Inflammatory macrophage treated with lipopolysaccharide for 4 hours (primary cell): ENCODE measurements at regions not wholly inside any gene's neighbourhood (a gene's known extent, or its start where the extent isn't known, plus 50 kb on each side); places are given as distances from the start of the nearest gene placed in this dataset.

Source experiments
- DNase-seq: peaks from one replicate; pipeline ENCODE4 v3.0.0-alpha.2; 2020

GRCh38 chr9:129469988-129470316 lies 150.9 kb downstream of the C9orf50 start:
- no peak for DNase-seq

- DNase-seq = no peak
Observed at GRCh38 chr9:129469188-129469987, 151.5 kb downstream of the C9orf50 start.

DNA sequence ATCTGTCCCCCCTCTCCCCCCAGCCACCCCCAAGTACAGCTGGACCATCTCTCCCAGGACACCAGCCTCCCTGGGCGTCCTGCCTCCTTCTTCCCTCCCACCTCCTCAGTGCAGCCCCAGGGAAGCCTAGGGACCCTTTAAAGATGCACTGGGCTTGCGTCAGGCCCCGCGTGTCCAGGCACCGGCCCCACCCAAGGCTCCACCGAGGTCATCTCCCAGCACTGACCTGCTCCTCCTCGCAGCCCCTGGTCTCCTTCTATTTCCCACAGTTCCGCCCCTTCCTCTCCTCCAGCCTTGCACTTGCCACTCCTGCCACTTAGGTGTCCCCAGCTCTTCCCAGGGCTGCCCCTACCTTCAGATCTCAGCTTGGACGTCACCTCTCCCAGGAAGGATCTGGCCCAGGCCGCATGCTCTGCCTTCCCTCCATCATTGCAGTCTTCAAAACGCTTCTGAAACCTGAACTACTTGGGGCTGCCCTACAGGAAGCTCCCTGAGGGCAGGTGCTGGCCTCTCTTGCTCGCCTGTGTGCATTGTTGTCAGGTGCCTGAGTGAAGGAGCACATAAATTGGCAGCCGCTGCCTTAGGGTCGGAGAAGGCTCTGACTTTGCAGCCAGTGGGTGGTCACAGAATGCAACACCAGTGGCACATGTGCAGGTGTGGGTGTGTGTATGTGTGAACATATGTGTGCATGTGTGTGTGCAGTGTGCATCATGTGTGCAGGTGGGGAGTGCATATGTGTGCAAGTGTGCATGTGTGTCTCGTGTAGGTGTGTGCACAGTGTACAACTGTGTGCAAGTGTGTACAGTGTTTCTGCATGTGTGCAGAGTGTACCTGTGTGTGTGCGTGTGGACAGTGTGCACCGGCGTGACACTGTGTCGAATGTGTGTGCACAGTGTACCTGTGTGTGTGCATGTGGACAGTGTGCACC lies 152.9 kb downstream of the C9orf50 start:
- DNase-seq = no peak

- no peak for DNase-seq
Observed at GRCh38 chr9:129467004-129467588, 153.8 kb downstream of the C9orf50 start.

DNA sequence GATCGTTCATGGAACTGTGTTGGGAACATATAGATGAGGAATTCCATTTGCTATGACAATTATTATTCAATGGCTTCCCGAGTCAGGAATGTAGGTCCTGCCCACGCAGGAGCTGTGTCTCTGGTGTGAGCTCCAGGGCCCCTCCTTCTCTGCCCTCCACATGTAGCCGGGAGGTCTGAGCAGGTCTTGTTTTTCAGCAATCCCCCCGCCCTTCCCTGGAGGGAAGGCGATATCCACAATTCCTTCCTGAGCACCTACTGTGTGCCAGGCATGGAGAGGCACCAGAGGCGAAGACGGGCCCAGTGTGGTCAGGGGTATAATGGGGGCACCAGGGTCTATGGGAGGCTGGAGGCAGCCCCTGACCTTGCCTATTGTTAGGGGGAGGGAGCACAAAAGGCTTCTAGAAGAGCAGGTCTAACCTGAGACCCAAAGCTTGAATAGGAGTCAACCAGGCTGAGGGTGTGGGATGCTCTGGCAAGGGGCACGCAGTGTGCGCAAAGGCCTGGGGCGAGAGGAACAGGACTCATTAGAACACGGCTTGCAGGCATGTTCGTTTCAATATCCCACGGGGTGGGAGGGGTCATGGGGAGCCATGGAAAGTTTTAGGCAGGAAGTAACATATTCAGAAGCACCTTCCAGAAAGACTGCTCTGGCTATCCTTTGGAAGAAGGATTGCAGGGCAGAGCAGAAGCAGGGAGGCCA lies 154.9 kb downstream of the C9orf50 start:
- DNase-seq = no peak

DNA sequence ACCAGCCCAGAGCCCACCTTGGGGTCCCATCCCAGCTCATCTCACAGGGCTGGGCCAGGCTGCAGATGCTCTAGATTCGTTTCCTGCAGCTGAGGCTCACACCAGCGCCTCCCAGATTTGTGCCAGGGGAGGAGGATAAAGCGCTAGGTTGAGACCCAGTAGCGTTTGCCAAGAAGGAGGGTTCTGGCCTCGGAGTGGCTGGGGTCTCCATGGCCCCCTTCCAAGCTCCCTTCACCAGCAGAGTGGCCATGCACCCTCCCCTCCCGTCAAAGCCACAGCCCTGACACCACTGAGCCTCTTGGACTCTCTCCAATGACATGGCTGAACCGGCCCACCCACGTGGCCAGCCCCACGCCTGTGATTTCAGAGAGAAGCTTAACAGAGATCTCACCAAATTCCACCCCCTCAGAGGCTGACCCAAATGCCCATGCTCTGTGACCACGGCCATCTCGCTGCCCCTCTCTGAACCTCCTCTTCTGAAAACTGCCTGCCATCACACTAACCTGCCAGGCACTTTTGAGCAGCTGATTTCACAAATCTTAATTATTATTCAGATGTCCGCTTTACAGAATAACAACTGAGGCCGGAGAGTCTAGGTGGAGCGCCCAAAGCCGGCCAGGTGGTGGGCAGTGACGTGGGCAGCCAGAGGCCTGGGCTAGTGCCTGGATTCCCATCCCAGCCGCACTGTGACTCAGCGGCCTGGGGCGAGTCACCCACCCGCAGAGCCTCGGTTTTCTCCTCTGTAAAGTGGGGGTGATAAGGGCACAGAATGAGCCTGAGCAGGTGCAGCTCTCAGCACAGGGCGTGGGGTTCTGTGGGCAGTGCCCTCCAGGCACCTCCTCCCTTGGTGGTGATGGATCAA lies 155.7 kb downstream of the C9orf50 start:
- peak; percentile 59 for DNase-seq

DNA sequence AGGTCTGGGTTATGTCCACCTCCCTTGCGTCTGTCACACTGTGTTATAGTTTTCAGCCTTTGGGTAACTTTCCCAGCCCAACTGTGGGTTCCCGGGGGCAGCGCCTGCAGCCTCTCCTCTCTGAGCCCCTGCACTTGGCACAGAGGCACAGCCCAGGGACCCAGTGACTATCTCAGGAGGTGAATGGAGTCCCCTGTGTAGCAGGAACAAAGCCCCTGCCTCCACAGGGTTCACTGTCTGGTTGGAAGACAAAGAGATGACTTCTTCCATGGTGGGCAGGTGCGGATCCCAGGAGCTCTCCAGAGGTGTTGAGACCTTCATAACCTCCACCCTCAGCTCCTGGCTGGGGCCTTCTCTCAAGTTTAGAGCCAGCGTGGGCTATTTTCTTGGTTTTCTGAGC lies 156.9 kb downstream of the C9orf50 start:
- DNase-seq = no peak

DNA sequence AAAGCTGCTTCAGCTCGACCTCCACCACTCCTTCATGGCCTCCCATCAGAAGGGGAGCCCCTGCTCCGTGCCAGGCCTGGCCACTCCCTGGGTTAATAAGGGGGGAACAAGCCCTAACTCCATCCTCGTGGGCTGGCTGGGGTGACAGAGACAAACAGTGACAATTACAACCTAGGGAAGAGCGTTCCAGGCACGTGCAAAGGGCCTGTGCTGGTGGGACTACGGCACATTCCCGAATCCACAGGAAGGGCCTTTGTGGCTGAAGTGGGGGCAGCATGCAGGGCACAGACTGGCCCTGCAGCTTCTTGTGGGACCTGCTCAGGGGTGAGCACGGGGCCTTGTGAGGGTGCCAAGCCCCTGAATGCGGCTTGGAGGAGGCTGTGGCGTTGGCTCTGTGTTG lies 157.4 kb downstream of the C9orf50 start:
- no peak for DNase-seq

DNA sequence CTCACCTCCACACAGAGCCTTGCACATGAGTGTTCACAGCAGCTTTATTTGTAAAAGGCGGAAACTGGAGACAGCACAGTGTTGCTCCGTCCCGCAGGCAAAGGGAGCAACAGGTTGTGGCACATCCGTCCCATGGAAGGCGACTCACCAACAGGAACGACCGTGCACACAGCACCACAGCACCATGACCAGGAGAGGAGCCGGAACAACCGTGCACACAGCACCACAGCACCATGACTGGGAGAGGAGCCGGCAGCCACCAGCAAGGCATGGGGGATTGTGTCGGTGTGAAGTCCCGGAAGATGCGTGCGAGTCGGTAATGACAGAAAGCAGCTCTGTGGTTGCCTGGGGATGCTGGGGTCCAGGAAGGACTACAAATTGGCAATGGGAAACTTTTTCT lies 158.5 kb downstream of the C9orf50 start:
- DNase-seq = no peak

- peak; percentile 96 for DNase-seq
Observed at GRCh38 chr9:129460323-129461261, 160.3 kb downstream of the C9orf50 start.

GRCh38 chr9:129459547-129460322 lies 161.2 kb downstream of the C9orf50 start:
- DNase-seq = no peak

GRCh38 chr9:129458663-129459546 lies 162.0 kb downstream of the C9orf50 start:
- no peak for DNase-seq

- DNase-seq = peak; percentile 55
Observed at GRCh38 chr9:129458155-129458661, 162.7 kb downstream of the C9orf50 start.

GRCh38 chr9:129457325-129457779 lies 163.5 kb downstream of the C9orf50 start:
- DNase-seq = no peak

DNA sequence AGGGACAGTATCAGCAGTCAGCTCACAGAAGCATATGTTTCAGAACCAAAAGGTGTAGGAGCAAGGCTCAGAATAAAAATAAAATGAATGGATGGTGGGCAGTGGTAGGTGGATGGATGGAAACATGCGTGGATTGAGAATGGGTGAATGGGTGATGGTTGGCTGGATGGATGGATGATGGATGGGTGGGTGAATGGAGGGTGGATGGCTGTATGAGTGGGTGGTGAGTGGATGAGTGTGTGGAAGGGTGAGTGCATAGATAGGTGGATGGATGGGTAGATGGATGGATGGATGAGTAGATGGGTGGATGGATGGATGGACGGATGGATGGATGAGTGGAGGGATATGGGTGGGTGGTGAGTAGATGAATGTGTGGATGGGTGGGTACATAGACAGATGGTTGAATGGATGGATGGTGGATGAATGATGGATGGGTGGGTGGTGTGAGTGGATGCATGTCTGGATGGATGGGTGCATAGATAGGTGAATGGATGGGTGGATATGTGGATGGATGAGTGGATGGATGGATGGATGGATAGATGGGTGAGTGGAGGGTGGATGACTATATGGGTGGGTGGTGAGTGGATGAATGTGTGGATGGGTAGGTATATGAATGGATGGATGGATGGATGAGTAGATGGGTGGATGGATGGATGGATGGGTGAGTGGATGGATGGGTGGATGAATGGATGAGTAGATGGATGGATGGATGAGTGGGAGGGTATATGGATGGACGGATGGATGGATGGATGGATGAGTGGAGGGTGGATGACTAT lies 164.2 kb downstream of the C9orf50 start:
- DNase-seq = no peak

GRCh38 chr9:129455151-129455995 lies 165.5 kb downstream of the C9orf50 start:
- DNase-seq = no peak
